NT2/D1 (cell line): ENCODE measurements at regions not wholly inside any gene's neighbourhood (a gene's known extent, or its start where the extent isn't known, plus 50 kb on each side); places are given as distances from the start of the nearest gene placed in this dataset.

Experiments
- SUZ12 ChIP-seq: IDR thresholded peaks from 2 replicates; pipeline ENCODE4 v1.6.1; 2011; ENCODE audit not compliant: insufficient read length, insufficient read depth; ENCODE audit errors: extremely low read depth
- YY1 ChIP-seq: IDR thresholded peaks from 2 replicates; pipeline ENCODE4 v1.6.1; 2011; ENCODE audit not compliant: insufficient read length, insufficient read depth
- ZNF274 ChIP-seq: IDR thresholded peaks from 2 replicates; pipeline ENCODE4 v1.6.1; 2011; ENCODE audit warnings: mild to moderate bottlenecking, low read depth, low read length

DNA sequence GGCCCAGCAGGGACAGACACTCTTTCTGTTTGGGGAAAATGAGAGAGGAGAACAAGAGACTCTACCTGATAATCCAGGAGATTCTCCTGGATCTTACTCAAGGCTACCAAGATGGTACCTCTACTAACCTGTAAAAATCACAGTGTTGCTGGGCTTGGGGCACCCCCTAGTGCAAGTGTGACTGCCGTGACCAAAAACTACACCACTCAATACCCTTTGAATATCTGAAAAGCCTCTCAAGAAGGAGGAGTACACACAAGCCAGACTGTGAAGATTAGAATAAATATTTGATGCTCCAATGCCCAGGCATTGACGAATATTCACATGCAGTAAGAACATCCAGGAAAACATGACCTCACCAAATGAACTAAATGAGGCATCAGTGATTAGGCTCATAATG, 965.4 kb downstream of the LRFN5 start:
- TF ChIP-seq ZNF274 (no peak), SUZ12 (no peak), YY1 (no peak)
